NCI-H1417 treated with DMSO at 0.1 percent for 48 hours (cell line): ENCODE measurements at regions not wholly inside any gene's neighbourhood (a gene's known extent, or its start where the extent isn't known, plus 50 kb on each side); places are given as distances from the start of the nearest gene placed in this dataset.
"Not testable (repeated sequence)": the region's sequence is repeated elsewhere in the genome, so short reads cannot be mapped to it uniquely, and the experiment has no call there.

ENCODE experiments used
- DNase-seq: peaks from one replicate; lab custom pipeline; 2025; lab: John Stamatoyannopoulos, UW

DNA sequence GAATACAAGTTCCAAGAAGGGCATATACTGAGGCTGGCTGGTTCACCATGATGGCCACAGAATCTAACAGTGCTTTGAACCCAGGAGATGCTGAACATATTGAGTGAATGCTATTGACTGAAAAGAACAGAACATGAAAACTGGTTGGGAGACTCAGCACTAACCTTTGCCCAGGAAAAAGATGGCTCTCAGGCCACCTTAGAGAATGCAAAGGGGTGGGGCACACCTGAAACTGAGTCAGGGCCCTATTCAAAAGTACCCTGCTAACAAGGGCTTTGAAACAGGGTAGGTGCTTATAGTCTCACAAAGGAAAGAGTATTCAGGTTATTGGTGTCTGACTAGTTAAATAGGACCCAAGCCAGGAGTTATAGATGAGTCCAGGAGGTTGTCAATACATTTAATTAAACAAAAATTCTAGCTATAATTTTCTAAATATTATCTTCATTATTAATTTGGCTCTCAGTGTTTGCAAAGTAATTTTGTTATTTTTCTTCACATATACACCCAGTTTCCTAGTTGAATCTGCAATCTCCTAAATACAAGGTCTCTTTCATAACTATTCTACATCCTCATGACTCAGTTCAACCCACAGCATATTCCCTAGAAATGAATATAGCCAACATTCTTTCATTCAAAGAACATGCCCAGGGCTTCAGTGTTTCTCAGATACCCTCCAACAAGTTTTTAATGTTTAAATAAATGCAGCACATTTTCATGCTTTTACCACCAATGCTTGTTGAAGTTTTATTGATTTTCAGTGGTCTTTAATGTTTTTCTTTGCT is 144.2 kb upstream of the RAPGEF2 start:
- DNase-seq: no peak

DNA sequence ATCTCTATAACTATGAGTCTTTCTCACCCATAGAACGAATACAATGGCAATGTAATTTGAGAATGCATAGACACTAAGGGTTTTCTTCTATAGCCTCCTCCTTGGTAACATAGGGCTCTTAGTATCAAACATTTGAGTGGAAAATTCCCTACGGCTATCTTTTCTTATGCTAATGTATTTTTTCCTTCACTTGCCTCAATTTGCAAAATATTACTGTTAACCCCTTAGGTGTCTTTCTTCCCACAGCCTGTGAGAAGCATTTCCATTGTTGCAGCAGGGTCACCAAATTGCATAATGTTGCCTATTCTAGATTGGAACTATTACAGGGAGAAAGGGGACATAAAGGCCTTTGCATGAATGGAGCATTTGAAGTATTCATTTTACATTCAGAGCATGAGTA is 140.5 kb upstream of the RAPGEF2 start:
- DNase-seq: no peak

DNA sequence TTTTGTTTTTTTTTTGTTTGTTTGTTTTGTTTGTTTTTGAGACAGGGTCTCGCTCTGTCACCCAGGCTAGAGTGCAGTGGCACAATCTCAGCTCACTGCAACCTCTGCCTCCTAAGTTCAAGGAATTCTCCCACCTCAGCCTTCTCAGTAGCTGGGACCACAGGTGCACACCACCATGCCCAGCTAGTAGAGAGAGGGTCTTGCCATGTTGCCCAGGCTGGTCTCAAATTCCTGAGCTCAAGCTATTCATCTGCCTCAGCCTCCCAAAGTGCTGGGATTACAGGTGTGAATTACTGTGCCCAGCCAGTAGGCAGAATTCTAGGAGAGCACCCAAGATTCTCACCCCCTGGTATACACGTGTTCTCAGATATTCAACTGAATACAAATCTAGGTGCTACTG is 139.6 kb upstream of the RAPGEF2 start:
- not testable (repeated sequence) for DNase-seq

DNA sequence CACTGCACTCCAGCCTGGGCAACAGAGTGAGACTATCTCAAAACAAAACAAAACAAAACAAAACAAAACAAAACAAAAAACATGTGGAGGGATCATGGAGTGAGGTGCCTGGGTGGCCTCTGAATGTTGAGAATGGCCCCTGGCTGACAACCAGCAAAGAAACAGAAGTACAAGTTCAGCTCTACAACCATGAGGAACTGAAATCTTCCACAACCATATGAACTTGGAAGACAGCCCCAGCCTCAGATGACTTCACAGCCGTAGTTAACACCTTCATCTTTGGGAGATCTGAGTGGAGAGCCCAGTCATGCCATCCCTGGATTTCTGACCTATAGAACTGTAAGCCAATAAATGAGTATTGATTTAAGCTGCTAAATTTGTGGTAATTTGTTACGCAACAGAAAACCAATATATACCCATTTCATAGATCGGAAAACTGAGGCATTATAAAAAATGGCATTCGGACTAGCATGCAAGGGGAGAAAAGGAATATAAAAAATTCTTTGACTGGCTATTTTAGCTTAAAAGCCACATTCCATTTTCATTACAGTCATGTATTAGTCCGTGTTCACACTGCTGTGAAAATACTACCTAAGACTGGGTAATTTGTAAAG is 138.7 kb upstream of the RAPGEF2 start:
- no peak for DNase-seq

DNA sequence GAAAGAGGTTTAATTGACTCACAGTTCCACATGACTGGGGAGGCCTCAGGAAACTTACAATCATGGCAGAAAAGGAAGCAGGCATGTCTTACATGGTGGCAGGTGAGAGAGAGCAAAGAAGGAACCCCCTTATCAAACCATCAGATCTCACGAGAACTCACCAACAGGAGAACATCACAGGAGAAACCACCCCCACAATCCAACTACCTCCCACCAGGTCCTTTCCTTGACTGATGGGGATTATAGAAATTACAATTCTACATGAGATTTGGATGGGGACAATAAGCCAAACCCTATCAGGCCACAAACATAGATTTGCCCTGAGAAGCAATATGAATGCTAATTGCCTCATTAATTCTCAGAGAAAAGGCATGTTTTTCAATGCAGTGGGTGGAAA is 138.2 kb upstream of the RAPGEF2 start:
- no peak for DNase-seq

DNA sequence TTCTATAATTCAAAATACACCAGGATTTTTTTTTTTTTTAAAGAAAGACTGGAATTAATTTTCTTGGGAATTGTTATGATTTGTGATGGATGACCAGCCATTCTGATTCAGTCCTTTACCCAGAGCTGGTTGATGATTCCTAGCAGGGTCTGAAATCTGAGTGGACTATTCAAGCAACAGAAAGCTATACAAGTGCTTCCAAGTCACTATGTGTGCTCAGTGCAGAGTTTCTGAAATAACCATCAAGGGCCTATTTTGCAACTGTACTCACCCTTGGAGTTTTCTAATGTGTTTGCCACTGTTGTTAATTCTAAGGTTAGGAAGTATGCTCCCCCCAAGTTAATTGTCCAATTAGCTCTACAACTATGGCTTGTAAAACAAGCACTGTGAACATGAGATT is 137.7 kb upstream of the RAPGEF2 start:
- no peak for DNase-seq

DNA sequence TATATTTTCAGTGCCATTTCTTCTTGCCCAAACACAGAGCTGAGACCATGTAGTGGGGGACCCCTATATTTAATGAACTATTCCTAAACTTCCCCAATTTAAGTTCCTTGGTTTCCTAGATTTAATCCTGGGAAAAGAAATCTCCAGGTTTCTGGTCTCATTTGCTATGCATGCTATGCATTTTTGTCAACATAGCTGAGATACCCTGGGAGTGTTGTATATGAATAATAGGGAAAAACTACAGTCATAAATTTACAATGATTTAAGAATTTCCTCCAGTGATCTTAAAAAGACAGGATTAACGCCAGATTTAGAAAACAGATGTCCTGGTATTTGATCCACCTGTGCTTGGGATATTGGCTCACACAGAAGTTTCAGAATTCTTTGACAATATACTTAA is 136.8 kb upstream of the RAPGEF2 start:
- DNase-seq: no peak

DNA sequence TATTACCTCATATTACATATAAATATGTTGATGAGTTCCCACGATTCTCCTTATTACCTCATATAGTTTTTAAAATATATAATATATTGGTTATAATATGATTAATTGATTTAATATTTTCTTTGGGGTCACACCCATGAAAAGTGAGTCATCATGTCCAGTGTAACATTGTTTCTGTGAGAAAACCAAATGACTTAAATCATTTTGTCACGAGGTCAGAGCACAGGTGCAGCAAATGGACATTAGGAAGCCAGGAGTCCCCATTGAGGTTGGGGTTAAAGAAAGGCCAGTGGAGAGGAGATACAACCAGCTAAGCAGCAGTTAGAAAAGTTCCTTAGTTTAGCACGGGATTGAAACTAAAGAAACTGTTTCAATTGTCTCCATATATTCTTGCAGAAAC is 133.9 kb upstream of the RAPGEF2 start:
- DNase-seq: no peak

DNA sequence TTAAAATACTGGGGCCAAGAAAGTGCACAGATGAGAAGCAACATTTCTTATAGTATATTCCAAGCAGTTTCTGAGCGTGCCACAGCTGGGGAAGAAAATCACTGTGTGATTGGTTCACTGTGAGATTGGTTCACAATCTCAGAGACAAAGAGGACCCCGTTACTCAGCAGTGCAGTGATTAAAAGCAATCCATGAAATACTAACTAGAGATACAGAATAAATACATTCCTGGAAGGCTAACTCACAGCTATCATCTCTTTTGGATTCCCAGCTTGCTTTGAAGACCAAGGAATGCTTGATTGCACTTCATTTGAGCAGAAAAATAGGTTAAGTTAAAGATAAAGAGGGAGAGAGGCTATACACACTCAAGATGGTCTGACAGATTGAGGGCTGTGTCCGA is 132.1 kb upstream of the RAPGEF2 start:
- no peak for DNase-seq

DNA sequence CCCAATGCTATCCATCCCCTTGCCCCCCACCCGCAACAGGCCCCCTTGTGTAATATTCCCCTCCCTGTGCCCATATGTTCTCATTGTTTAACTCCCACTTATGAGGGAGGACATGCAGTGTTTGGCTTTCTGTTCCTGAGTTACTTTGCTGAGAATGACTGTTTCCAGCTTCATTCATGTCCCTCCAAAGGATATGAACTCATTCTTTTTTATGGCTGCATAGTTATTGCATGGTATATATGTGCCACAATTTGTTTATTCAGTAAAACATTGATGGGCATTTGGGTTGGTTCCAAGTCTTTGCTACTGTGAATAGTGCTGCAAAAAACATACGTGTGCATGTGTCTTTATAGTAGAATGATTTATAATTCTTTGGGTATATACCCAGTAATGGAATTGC is 128.4 kb upstream of the RAPGEF2 start:
- DNase-seq: not testable (repeated sequence)

DNA sequence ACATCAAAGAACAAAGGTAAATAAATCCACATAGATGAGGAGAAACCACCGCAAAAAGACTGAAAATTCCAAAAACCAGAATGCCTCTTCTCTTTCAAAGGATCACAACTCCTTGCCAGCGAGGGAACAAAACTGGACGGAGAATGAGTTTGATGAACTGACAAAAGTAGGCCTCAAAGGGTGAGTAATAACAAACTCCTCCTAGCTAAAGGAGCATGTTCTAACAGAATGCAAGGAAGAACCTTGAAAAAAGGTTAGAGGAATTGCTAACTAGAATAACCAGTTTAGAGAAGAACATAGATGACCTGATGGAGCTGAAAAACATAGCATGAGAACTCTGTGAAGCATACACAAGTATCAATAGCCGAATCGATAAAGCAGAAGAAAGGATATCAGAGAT is 122.2 kb upstream of the RAPGEF2 start:
- not testable (repeated sequence) for DNase-seq

DNA sequence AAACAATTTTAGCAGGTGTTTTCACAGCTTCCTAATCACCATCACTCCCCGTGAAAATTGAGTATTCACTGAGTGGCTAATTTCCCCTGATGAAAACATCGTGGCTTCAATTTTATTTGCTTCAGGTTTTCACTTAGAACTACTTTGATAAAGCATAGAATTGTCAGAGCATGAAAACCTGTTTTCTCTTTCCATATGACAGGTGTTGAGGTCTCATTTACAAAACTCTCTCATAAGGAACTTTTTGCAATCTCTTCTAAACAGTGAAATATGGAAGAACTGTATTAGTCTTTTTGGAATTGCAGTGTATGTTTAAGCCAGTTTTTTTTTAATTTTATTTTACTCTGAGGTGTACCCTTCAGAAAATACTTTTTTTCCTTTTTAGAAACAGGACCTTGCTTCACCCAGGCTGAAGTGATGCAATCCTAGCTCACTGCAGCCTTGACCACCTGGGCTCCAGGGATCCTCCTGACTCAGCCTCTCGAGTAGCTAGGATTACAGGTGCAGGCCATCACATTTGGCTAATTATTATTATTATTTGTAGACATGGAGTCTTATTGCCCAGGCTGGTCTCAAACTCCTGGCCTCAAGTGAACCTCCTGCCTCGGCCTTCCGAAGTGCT is 111.2 kb upstream of the RAPGEF2 start:
- no peak for DNase-seq

DNA sequence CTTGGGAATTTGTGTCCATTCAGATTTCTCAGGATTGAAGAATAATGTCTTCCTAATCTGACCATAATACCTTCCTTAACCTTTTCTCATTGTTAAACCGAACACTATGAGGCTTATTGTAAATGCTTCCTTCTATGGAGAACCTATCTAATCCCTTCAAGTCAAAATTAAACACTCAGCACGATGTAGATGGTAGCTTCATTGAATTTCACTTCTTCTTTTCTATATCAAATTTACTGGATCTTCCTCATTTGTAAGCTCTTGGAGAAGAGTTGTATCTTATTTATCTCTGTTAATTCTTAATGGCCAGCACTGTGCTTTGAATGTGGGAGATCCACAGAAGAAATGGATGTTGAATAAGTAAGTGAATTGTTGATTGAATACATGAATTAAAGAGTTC is 109.0 kb upstream of the RAPGEF2 start:
- no peak for DNase-seq

DNA sequence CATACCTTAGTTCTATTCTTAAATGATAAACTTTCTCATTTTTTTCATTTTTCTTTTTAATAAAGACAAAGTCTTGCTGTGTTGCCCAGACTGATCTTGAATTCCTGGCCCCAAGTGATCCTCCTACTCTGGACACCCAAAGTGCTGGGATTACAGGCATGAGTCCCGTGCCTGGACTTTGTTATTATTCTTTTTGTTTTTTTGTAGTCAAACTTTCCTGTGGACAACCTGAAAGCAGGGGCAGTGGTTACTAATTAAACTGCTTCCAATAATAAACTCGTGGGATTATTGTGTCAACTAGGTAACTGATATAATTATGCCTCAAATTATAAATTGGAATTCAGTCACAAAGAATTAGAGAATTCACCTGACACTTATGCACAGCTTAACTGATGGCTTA is 107.8 kb upstream of the RAPGEF2 start:
- DNase-seq: no peak

DNA sequence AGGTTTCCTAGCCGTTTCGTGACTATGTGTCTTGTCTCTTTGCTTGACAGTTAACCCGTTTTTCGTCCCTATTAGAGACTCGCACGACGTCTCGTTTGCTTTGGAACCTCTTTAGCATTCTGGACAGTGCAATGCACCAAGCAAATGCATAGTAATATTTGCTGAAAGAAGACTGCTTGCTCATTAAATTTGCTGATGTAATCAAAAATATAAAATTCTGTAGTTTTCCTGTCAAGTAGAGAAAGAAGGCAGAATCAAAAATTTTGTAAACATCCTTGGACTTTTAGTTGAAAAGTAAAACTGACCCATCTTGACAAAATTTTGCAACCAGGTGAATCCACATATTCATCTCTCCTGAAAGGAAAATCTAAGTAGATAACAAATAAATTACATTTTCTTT is 106.9 kb upstream of the RAPGEF2 start:
- no peak for DNase-seq

DNA sequence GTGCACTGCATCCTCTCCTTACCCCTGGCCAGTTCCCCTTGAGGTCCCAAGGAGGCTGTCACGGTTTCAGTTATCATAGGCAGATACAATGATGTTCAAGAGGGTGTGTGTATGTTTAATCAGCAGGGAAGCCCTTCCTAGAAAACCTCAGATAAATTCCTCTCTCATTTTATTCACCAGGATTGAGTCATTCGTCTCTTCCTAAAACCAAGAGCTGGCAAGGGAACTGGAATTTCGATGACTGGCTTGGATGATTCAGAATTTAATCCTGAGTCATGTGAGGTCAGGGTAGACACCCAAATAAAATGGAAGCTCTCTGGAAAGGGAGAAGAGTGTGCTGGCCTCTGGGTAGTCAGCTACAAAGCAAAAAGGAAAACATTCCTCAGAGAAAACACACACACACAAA is 106.2 kb upstream of the RAPGEF2 start:
- DNase-seq: no peak

DNA sequence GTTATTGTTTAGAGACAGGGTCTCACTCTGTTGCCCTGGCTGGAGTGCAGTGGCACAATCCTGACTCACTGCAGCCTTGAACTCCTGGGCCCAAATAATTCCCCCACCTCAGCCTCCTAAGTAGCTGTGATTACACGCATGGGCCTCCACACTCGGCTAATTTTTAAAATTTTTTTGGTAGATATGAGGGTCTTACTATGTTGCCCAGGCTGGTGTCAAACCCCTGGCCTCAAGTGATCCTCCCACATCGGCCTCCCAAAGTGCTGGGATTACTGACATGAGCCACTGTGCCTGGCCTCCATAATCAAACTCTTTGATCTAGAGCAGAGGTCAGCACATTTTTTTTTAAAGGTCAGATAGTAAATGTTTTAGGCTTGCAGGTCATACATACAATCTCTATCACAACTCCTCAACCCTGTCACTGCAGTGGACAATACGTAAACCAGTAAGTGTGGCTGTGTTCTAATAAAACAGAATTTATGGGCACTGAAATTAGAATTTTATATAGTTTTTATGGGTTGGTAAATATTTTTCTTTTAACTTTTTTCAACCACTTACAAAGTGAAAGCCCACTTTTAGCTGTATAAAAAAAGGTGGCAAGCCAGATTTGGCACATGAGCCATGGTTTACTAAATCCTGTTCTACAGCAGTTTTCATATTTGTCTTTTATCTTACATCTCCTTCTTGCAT is 105.1 kb upstream of the RAPGEF2 start:
- DNase-seq: no peak

DNA sequence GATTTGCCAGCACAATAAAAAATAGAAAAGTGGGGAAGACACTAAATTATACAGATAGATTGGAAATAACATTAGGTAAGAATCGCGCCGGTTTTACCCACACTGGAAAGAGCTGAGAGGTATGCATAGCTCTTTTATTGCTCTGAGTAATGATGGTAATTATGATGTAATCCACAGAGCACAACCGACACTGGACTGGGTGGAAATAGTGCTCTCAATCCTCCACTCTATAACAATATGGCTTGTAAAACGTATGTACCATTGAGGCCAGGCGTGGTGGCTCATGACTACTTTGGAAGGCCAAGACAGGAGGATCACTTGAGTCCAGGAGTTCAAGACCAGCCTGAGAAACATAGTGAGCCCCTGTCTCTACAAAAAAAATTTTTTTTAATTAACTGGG is 104.3 kb upstream of the RAPGEF2 start:
- no peak for DNase-seq

DNA sequence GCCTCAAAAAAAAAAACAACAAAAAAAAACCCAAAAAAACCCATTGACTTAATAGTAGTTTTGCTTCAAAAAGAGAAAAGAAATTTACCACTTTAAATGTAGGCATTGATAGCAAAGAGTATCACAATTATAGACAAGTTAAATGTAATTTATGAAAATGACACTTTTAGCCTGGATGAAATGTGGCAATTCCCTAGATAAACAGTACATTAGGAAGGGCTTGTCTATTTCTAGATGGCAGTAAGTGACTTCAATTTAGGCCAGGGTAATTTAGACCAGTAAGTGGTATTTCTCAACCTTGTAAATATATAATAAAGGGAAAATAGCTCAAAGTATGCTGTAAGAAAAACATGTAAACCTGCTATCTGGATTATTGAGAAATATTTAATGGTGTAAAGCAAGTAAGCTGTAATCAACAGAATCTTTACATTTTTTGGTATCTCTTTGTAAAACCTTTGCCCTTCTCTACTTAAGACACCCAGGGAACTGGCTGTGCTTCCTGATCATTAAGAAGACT is 103.7 kb upstream of the RAPGEF2 start:
- no peak for DNase-seq

DNA sequence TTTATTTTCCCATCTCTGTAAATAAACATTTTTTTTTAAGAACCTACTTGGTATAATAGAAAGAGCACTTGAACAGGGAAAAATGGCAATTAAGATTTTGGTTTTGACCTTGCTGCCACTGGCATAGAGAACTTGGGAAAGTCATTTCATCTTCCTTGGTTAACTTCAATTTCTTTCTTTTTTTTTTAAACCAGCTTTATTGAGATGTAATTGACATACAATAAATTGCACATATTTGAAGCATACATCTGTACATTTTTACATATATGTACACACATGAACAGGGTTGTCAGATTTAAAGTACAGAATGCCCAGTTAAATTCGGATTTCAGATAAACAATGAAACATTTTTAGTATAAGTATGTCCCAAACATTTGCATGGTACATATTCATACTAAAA is 103.0 kb upstream of the RAPGEF2 start:
- DNase-seq: no peak

DNA sequence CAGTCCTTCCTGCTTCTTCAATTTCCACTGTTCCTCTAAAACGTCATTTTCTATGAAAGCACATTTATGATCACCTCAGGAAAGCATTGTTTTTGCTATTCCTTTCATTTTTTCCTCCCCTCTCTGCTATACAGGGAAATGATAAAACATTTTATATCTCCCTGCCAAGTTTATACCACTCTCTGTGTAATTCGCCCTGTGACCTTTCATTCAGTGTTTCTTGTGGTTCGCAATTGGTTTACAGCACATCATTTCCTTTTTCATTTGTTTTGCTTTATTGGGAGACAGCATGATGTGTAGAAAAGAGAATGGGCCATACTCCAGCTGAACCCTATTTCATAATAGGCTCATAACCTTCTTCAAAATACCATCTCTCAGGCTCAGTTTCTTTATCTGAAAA is 99.9 kb upstream of the RAPGEF2 start:
- no peak for DNase-seq

DNA sequence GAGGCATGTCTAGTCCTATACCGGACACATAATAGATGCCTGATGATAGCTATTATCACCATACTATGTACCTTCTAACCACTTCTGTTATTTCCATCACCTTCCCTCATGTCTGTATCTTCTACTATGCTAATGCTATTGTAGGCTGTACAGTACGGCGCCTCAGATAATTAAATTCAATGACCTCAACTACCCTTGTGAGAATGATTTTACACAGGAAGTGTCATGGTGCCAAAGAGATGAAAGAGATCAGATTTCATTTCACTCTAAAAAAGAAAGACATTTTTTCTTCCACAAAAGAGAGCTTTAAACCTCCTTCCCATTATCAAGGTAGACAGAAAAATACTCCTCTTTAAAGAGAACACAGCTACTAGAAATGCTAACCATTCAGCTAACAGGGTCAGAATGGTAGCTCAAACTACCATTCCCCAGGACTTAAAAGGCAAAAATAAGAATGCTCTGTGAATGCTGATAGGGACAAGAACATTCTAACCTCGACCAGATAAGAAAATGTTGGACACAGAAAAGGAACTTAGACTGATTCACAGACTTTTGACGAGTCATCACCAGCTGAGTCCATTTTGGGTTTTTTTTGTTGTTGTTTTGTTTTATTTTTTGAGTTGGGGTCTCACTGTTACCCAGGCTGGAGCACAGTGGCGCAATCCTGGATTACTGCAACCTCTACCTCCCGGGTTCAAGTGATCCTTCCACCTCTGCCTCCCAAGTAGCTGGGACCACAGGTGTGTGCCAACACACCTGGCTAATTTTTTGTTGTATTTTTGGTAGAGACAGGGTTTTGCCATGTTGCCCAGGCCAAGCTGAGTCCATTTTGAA is 99.2 kb upstream of the RAPGEF2 start:
- no peak for DNase-seq
